Stomach (tissue), 4 donors: ENCODE measurements at regions not wholly inside any gene's neighbourhood (a gene's known extent, or its start where the extent isn't known, plus 50 kb on each side); places are given as distances from the start of the nearest gene placed in this dataset.

Source experiments
- POLR2AphosphoS5 ChIP-seq, 3 donors: sonication (generic); formaldehyde crosslinking; IDR thresholded peaks; one replicate each; pipeline ENCODE4 v1.6.1; 2016; ENCODE audit warnings: antibody characterized with exemption in 3 of 3
- TF ChIP-seq, protein P1 (sequence below), 7 experiments: fragments of 450-650 bp in 4 of 7; fragments of 200-600 bp in 3 of 7; sonication (generic) in 3 of 7; IDR thresholded peaks; one replicate each; pipeline ENCODE4 v1.5.1; 2016 to 2019; ENCODE audit warnings: antibody characterized with exemption in 7 of 7, control low read depth in 2 of 7, mild to moderate bottlenecking in 1 of 7

- TF ChIP-seq, protein P1, sequence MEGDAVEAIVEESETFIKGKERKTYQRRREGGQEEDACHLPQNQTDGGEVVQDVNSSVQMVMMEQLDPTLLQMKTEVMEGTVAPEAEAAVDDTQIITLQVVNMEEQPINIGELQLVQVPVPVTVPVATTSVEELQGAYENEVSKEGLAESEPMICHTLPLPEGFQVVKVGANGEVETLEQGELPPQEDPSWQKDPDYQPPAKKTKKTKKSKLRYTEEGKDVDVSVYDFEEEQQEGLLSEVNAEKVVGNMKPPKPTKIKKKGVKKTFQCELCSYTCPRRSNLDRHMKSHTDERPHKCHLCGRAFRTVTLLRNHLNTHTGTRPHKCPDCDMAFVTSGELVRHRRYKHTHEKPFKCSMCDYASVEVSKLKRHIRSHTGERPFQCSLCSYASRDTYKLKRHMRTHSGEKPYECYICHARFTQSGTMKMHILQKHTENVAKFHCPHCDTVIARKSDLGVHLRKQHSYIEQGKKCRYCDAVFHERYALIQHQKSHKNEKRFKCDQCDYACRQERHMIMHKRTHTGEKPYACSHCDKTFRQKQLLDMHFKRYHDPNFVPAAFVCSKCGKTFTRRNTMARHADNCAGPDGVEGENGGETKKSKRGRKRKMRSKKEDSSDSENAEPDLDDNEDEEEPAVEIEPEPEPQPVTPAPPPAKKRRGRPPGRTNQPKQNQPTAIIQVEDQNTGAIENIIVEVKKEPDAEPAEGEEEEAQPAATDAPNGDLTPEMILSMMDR (IDR thresholded peaks at IDR 0.05), result no peak
- TF ChIP-seq POLR2AphosphoS5 (IDR thresholded peaks at IDR 0.05), result no peak
Observed at GRCh38 chr2:75862547-75862946, 151.8 kb upstream of the GCFC2 start.
